AG09309 (cell line): ENCODE measurements at regions not wholly inside any gene's neighbourhood (a gene's known extent, or its start where the extent isn't known, plus 50 kb on each side); places are given as distances from the start of the nearest gene placed in this dataset.

ENCODE experiments used
- DNase-seq: peaks from one replicate; pipeline ENCODE4 v3.0.0-alpha.2; 2010; ENCODE audit warnings: low read depth
- H3K4me3 ChIP-seq: 2 replicates; pipeline ENCODE4 v1.5.1; 2011; ENCODE audit warnings: mild to moderate bottlenecking, low read depth, low read length, moderate library complexity; ENCODE audit not compliant: control insufficient read depth
- CTCF ChIP-seq: IDR thresholded peaks from 2 replicates; pipeline ENCODE4 v1.5.1; 2011; ENCODE audit warnings: mild to moderate bottlenecking, low read depth, low read length, inconsistent platforms; ENCODE audit not compliant: insufficient read depth, control insufficient read depth; ENCODE audit errors: missing control alignments

- no peak for DNase-seq
- TF ChIP-seq CTCF, result no peak
- H3K4me3 ChIP-seq, result no peak overlapping the region
These were observed 476.7 kb downstream of the RFC3 start for GRCh38 chr13:34294483-34295129.

GRCh38 chr13:34300559-34300958 is 482.6 kb downstream of the RFC3 start:
- DNase-seq, result no peak
- no peak overlapping the region for H3K4me3 ChIP-seq
- no peak for TF ChIP-seq CTCF

- no peak for TF ChIP-seq CTCF
- no peak overlapping the region for H3K4me3 ChIP-seq
- no peak for DNase-seq
These were observed 484.6 kb downstream of the RFC3 start for GRCh38 chr13:34302596-34302995.

GRCh38 chr13:34303346-34303745 is 485.4 kb downstream of the RFC3 start:
- no peak overlapping the region for H3K4me3 ChIP-seq
- DNase-seq, result no peak
- TF ChIP-seq CTCF, result no peak

GRCh38 chr13:34307607-34308006 is 489.7 kb downstream of the RFC3 start:
- no peak overlapping the region for H3K4me3 ChIP-seq
- TF ChIP-seq CTCF, result no peak
- no peak for DNase-seq

- DNase-seq, result peak; percentile 29
- no peak for TF ChIP-seq CTCF
- H3K4me3 ChIP-seq, result no peak overlapping the region
These were observed 490.8 kb downstream of the RFC3 start for GRCh38 chr13:34308725-34309124.

- no peak for TF ChIP-seq CTCF
- DNase-seq, result no peak
- H3K4me3 ChIP-seq, result no peak overlapping the region
These were observed 492.6 kb downstream of the RFC3 start for GRCh38 chr13:34310539-34310938.
